ENCODE measurements at regions not wholly inside any gene's neighbourhood (a gene's known extent, or its start where the extent isn't known, plus 50 kb on each side); places are given as distances from the start of the nearest gene placed in this dataset.

- no peaks in the 10 kb centered on the region for H3F3A ChIP-seq (replicated peaks; ENCODE audit: low read depth)
- H3K27me3 ChIP-seq (ENCODE audit: insufficient read depth) = no peaks in the 10 kb centered on the region
- DNase-seq (ENCODE audit: low spot score) (no peak), ATAC-seq (no peak)
- H3K9me2 ChIP-seq (ENCODE audit: insufficient read depth) = no peaks in the 10 kb centered on the region
- no peak overlapping the region for H3K4me3 ChIP-seq
- no peaks in the 10 kb centered on the region for H3K79me2 ChIP-seq (replicated peaks; ENCODE audit: insufficient read depth)
- H3K4me2 ChIP-seq = no peak overlapping the region
- H3K4me1 ChIP-seq (ENCODE audit: insufficient read depth) = no peaks in the 10 kb centered on the region
- H2AFZ ChIP-seq = no peak overlapping the region
- Mint-ChIP-seq H3K27me3 (ENCODE audit: insufficient read depth, low read depth, poor library complexity) (peaks cover 5% of the 10 kb centered on the region), H3K4me3 (no peak overlapping the region), H3K9me3 (peaks cover 38% of the 10 kb centered on the region), H3K36me3 (ENCODE audit: low read depth) (peaks cover 33% of the 10 kb centered on the region), H3K4me1 (peaks cover 4% of the 10 kb centered on the region; the same call in 1 of the 3 replicates), H3K27ac (no peak overlapping the region)
- TF ChIP-seq ZNF114 (CRISPR knock-in tag; IDR thresholded peaks at IDR 0.05) (no peak), ZNF462 (CRISPR knock-in tag; IDR thresholded peaks at IDR 0.05) (no peak), CTCF (conservative IDR thresholded peaks at IDR 0.05; ENCODE audit: low read depth in 2 of 2) (no peak)
- H4K20me1 ChIP-seq (replicated peaks; ENCODE audit: insufficient read depth) = no peaks in the 10 kb centered on the region
- no peak overlapping the region for H3K27ac ChIP-seq (ENCODE audit: low read depth)
- no peaks in the 10 kb centered on the region for H3K36me3 ChIP-seq (ENCODE audit: insufficient read depth)
Measured at GRCh38 chr6:156613996-156614395, 163.2 kb upstream of the ARID1B start.

GRCh38 chr6:156612361-156612760, 164.8 kb upstream of the ARID1B start:
- H3K4me3 Mint-ChIP-seq = no peak overlapping the region
- no peaks in the 10 kb centered on the region for H3K4me1 Mint-ChIP-seq
- H3K27ac ChIP-seq (ENCODE audit: low read depth) = no peak overlapping the region
- no peaks in the 10 kb centered on the region for H3K79me2 ChIP-seq (replicated peaks; ENCODE audit: insufficient read depth)
- no peaks in the 10 kb centered on the region for H3K9me2 ChIP-seq (ENCODE audit: insufficient read depth)
- H3K4me2 ChIP-seq = no peak overlapping the region
- ATAC-seq (no peak), DNase-seq (ENCODE audit: low spot score) (no peak)
- no peaks in the 10 kb centered on the region for H3F3A ChIP-seq (replicated peaks; ENCODE audit: low read depth)
- no peaks in the 10 kb centered on the region for H3K27me3 ChIP-seq (ENCODE audit: insufficient read depth)
- H3K4me3 ChIP-seq = no peak overlapping the region
- H3K36me3 Mint-ChIP-seq (ENCODE audit: low read depth) = peaks cover 33% of the 10 kb centered on the region
- H3K27ac Mint-ChIP-seq = no peak overlapping the region
- no peaks in the 10 kb centered on the region for H4K20me1 ChIP-seq (replicated peaks; ENCODE audit: insufficient read depth)
- H3K27me3 Mint-ChIP-seq (ENCODE audit: insufficient read depth, low read depth, poor library complexity) = peaks cover 2% of the 10 kb centered on the region
- H3K36me3 ChIP-seq (ENCODE audit: insufficient read depth) = no peaks in the 10 kb centered on the region
- H3K9me3 Mint-ChIP-seq = peaks cover 45% of the 10 kb centered on the region
- H2AFZ ChIP-seq = no peak overlapping the region
- no peaks in the 10 kb centered on the region for H3K4me1 ChIP-seq (ENCODE audit: insufficient read depth)
- TF ChIP-seq NANOG (IDR thresholded peaks at IDR 0.05; ENCODE audit: borderline replicate concordance) = no peak
- TF ChIP-seq ZNF331 (CRISPR knock-in tag; IDR thresholded peaks at IDR 0.05; ENCODE audit: low read depth) = no peak
- no peak for TF ChIP-seq ETS1 (IDR thresholded peaks at IDR 0.05)
- no peak for TF ChIP-seq EZH2 (IDR thresholded peaks at IDR 0.05; ENCODE audit: low read depth, unreplicated experiment)
- TF ChIP-seq JUNB (IDR thresholded peaks at IDR 0.05; ENCODE audit: unreplicated experiment) = no peak
- no peak for TF ChIP-seq POLR2AphosphoS5 (IDR thresholded peaks at IDR 0.05; ENCODE audit: low read depth)

All from GM23338 (cell line).